CD4-positive, alpha-beta T cell (primary cell): ENCODE measurements at regions not wholly inside any gene's neighbourhood (a gene's known extent, or its start where the extent isn't known, plus 50 kb on each side); places are given as distances from the start of the nearest gene placed in this dataset.
"Not testable (repeated sequence)": the region's sequence is repeated elsewhere in the genome, so short reads cannot be mapped to it uniquely, and the experiment has no call there.

Source experiments
- ATAC-seq: fragments of 200-7000 bp; cut with Tn5 transposase; one replicate; pipeline ENCODE4 v1.10.0; 2022; ENCODE audit warnings: mild to moderate bottlenecking; ENCODE audit not compliant: poor library complexity
- CTCF ChIA-PET: fragments of 350-600 bp; sonication (Branson Sonifier 250); formaldehyde crosslinking; loops from one replicate; lab custom pipeline; 2021; ENCODE audit warnings: antibody characterized with exemption, inconsistent platforms; lab: Charles Lee
- POLR2A ChIA-PET: fragments of 350-600 bp; sonication (Branson Sonifier 250); formaldehyde crosslinking; loops from one replicate; lab custom pipeline; 2021; ENCODE audit warnings: antibody characterized with exemption, inconsistent platforms; lab: Charles Lee
- DNase-seq, 14 experiments: peaks; one replicate each; pipeline ENCODE4 v3.0.0-alpha.2; 2013 to 2020; ENCODE audit warnings: mixed read lengths in 2 of 14
- H3K27ac ChIP-seq, 2 donors: one replicate each; pipeline versions ENCODE4 v1.5.1 to v1.7.0; 2013; ENCODE audit warnings: low read length in 2 of 2, low read depth in 1 of 2, mild to moderate bottlenecking in 1 of 2
- H3K27me3 ChIP-seq, 2 experiments: 1 replicate in 1 of 2; 2 replicates in 1 of 2; pipeline versions ENCODE4 v1.6.1 to v1.7.0; 2013; ENCODE audit warnings: low read length in 2 of 2, control low read depth in 1 of 2, mild to moderate bottlenecking in 1 of 2, moderate library complexity in 1 of 2; ENCODE audit not compliant: insufficient read depth in 2 of 2, control insufficient read depth in 1 of 2
- H3K36me3 ChIP-seq: one replicate; pipeline ENCODE4 v1.6.1; 2013; ENCODE audit warnings: low read length, control low read depth; ENCODE audit not compliant: insufficient read depth
- H3K4me1 ChIP-seq: one replicate; pipeline ENCODE4 v1.6.1; 2013; ENCODE audit warnings: low read length, control low read depth; ENCODE audit not compliant: insufficient read depth
- H3K4me3 ChIP-seq: one replicate; pipeline ENCODE4 v1.5.1; 2013; ENCODE audit warnings: mild to moderate bottlenecking, low read length, moderate library complexity
- H3K9me3 ChIP-seq, 2 experiments: 1 replicate in 1 of 2; 2 replicates in 1 of 2; pipeline versions ENCODE4 v1.6.1 to v1.7.0; 2013; ENCODE audit warnings: low read length in 2 of 2, mild to moderate bottlenecking in 2 of 2, control low read depth in 1 of 2, moderate library complexity in 1 of 2; ENCODE audit not compliant: control insufficient read depth in 1 of 2, insufficient read depth in 1 of 2
- H3K27ac Mint-ChIP-seq: one replicate; pipeline ENCODE4 v1.8.0; 2020; ENCODE audit warnings: mixed read lengths
- H3K27me3 Mint-ChIP-seq: one replicate; pipeline ENCODE4 v1.8.0; 2021; ENCODE audit warnings: mixed read lengths
- H3K36me3 Mint-ChIP-seq: one replicate; pipeline ENCODE4 v1.8.0; 2021; ENCODE audit warnings: low read depth, mixed read lengths
- H3K4me1 Mint-ChIP-seq: one replicate; pipeline ENCODE4 v1.8.0; 2021; ENCODE audit warnings: low read depth, mixed read lengths
- H3K4me3 Mint-ChIP-seq: one replicate; pipeline ENCODE4 v1.8.0; 2020; ENCODE audit warnings: mild to moderate bottlenecking, mixed read lengths
- H3K9me3 Mint-ChIP-seq: one replicate; pipeline ENCODE4 v1.8.0; 2020; ENCODE audit warnings: mixed read lengths
- intact Hi-C, 2 experiments: fragments of 100-400 bp; cut with DNase I in 1 of 2; cut with micrococcal nuclease in 1 of 2; formaldehyde crosslinking; loops; one replicate each; pipeline versions ENCODE4 v1.15.1 to v1.9.0; 2023 to 2025; cut with DNase I, micrococcal nuclease
- TF ChIP-seq, protein P1 (sequence below): fragments of 200-600 bp; IDR thresholded peaks from one replicate; pipeline ENCODE4 v1.8.0; 2022; ENCODE audit warnings: antibody characterized with exemption, mild to moderate bottlenecking

DNA sequence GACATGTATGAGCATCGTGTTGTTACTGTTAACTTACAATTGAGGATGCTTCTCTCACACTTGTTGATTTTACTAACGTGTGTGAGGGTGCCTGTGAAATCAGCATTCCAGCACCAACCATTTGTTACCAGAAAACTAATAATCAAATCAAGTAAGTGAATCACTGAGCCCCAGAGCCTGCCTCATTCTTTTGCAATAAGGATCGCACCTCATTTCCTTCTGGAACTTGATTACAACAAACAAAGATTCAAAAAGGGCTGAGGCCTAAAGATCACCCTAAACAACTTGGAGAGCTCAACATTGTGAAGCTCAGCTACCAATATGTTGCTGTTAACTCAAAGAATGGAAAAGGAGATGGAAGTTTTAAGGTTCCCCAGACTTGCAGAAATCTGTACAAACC lies 274.7 kb downstream of the TFAP2A start:
- ATAC-seq (no peak), DNase-seq (no peak)
- no peaks in the 10 kb centered on the region for H3K36me3 Mint-ChIP-seq
- H3K4me1 Mint-ChIP-seq, result no peaks in the 10 kb centered on the region
- Histone ChIP-seq H3K4me1 (no peaks in the 10 kb centered on the region), H3K9me3 (peaks cover 0 to 4% of the 10 kb centered on the region in 2 experiments), H3K36me3 (no peaks in the 10 kb centered on the region), H3K4me3 (no peak overlapping the region), H3K27ac (no peak overlapping the region), H3K27me3 (no peaks in the 10 kb centered on the region)
- TF ChIP-seq, protein P1, sequence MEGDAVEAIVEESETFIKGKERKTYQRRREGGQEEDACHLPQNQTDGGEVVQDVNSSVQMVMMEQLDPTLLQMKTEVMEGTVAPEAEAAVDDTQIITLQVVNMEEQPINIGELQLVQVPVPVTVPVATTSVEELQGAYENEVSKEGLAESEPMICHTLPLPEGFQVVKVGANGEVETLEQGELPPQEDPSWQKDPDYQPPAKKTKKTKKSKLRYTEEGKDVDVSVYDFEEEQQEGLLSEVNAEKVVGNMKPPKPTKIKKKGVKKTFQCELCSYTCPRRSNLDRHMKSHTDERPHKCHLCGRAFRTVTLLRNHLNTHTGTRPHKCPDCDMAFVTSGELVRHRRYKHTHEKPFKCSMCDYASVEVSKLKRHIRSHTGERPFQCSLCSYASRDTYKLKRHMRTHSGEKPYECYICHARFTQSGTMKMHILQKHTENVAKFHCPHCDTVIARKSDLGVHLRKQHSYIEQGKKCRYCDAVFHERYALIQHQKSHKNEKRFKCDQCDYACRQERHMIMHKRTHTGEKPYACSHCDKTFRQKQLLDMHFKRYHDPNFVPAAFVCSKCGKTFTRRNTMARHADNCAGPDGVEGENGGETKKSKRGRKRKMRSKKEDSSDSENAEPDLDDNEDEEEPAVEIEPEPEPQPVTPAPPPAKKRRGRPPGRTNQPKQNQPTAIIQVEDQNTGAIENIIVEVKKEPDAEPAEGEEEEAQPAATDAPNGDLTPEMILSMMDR, result no peak
- CTCF ChIA-PET, result interaction anchor here (0.9 kb wide), 1 partner anchor 10 kb away, joined by 3 read pairs; no protein-coding TSS in a partner anchor
- H3K27me3 Mint-ChIP-seq, result peaks cover 5% of the 10 kb centered on the region
- H3K4me3 Mint-ChIP-seq, result no peak overlapping the region
- intact Hi-C loops, result no loop called here
- no peak overlapping the region for H3K27ac Mint-ChIP-seq
- no peaks in the 10 kb centered on the region for H3K9me3 Mint-ChIP-seq
- POLR2A ChIA-PET, result no interaction called here

GRCh38 chr6:10138917-10139316 lies 276.0 kb downstream of the TFAP2A start:
- no peak overlapping the region for H3K4me3 ChIP-seq
- H3K9me3 ChIP-seq, result peaks cover 0 to 4% of the 10 kb centered on the region in 2 experiments
- no peaks in the 10 kb centered on the region for H3K4me1 ChIP-seq
- H3K27ac ChIP-seq, result no peak overlapping the region
- intact Hi-C loops, result no loop called here
- Mint-ChIP-seq H3K27me3 (peaks cover 5% of the 10 kb centered on the region), H3K36me3 (no peaks in the 10 kb centered on the region), H3K27ac (no peak overlapping the region), H3K4me3 (no peak overlapping the region), H3K9me3 (no peaks in the 10 kb centered on the region), H3K4me1 (no peaks in the 10 kb centered on the region)
- ChIA-PET CTCF (no interaction called here), POLR2A (no interaction called here)
- DNase-seq (no peak), ATAC-seq (no peak)
- H3K27me3 ChIP-seq, result no peaks in the 10 kb centered on the region
- TF ChIP-seq, protein P1, result no peak
- no peaks in the 10 kb centered on the region for H3K36me3 ChIP-seq

DNA sequence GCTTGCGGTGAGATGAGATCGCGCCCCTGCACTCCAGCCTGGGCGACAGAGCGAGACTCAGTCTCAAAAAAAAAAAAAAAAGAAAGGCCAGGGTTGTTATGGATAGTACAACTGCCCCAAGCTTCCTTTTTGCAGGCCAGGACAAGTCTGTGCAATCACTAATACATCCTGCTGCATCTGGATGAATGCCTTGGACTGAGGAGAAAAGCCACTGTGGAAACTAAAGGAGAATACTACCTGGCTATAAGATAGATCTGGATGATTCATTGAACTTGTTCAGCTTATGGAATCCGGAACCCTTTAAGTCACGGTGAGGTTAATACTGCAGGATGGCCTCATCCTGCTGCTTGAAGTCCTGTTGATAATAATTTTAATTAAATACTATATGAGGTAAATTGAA lies 278.2 kb downstream of the TFAP2A start:
- no peaks in the 10 kb centered on the region for H3K27me3 Mint-ChIP-seq
- intact Hi-C loops, result no loop called here
- no peaks in the 10 kb centered on the region for H3K4me1 Mint-ChIP-seq
- Histone ChIP-seq H3K36me3 (no peaks in the 10 kb centered on the region), H3K27ac (no peak overlapping the region), H3K9me3 (peaks cover 0 to 4% of the 10 kb centered on the region in 2 experiments), H3K27me3 (no peaks in the 10 kb centered on the region), H3K4me1 (no peaks in the 10 kb centered on the region), H3K4me3 (no peak overlapping the region)
- H3K9me3 Mint-ChIP-seq, result no peaks in the 10 kb centered on the region
- H3K36me3 Mint-ChIP-seq, result no peaks in the 10 kb centered on the region
- H3K27ac Mint-ChIP-seq, result no peak overlapping the region
- H3K4me3 Mint-ChIP-seq, result no peak overlapping the region
- DNase-seq (no peak), ATAC-seq (no peak)
- ChIA-PET POLR2A (no interaction called here), CTCF (interaction anchor here (0.5 kb wide), 1 partner anchor 248 kb away, joined by 3 read pairs; no protein-coding TSS in a partner anchor)
- TF ChIP-seq, protein P1, result no peak

DNA sequence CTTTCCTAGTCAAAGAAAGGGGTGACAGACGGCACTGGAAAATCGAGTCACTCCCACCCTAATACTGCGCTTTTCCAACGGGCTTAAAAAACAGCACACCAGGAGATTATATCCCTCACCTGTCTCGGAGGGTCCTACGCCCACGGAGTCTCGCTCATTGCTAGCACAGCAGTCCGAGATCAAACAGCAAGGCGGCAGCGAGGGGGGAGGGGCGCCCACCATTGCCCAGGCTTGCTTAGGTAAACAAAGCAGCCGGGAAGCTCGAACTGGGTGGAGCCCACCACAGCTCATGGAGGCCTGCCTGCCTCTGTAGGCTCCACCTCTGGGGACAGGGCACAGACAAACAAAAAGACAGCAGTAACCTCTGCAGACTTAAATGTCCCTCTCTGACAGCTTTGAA lies 280.7 kb downstream of the TFAP2A start:
- CTCF ChIA-PET, H3K9me3 ChIP-seq, H3K4me1 ChIP-seq, H3K4me3 ChIP-seq, H3K27ac Mint-ChIP-seq, H3K36me3 ChIP-seq, H3K27ac ChIP-seq, H3K9me3 Mint-ChIP-seq, H3K27me3 Mint-ChIP-seq, H3K27me3 ChIP-seq, POLR2A ChIA-PET, DNase-seq, H3K4me3 Mint-ChIP-seq, ATAC-seq, H3K4me1 Mint-ChIP-seq, H3K36me3 Mint-ChIP-seq, intact Hi-C loops: not testable (repeated sequence)
